Muscle of back (tissue), 3 donors: ENCODE measurements at regions not wholly inside any gene's neighbourhood (a gene's known extent, or its start where the extent isn't known, plus 50 kb on each side); places are given as distances from the start of the nearest gene placed in this dataset.

Experiments
- DNase-seq, 3 donors: peaks; one replicate each; pipeline versions ENCODE4 v3.0.0 to v3.0.0-alpha.2; 2013

DNA sequence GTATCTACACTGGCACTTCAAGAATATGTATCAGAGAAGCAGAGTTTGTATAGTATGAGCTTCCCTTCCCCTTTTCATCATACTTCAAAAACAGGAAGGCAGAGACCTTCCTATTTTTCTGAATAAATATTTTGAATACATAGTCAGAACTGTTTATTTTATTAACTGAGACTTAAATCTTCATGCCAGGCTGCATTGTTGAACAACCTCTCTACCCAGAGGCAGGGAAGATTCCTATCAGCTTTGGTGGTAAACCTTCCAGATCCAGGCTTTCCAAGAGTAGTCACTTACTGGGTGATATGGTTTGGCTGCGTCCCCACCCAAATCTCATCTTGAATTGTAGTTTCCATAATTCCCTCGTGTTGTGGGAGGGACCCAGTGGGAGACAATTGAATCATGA, 217.4 kb upstream of the ATP11B start:
- no peak for DNase-seq

DNA sequence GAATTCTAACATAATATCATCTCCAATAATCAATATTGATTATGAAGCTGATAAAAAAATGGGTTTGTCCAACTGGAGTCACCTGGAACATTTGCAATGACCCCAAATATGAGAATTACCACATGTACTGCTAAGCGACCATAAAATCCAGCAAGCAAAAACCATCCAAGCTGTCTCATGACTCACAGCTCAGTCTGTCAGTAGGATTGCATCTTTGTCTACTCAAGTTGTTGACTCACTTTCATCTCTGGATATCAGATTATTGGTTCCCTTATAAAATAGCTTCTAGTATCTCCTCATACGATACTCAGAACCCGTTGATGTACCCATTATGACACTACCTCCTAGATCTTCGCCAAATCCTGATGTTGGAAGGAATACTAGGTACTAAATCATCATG, 209.8 kb upstream of the ATP11B start:
- no peak for DNase-seq

DNA sequence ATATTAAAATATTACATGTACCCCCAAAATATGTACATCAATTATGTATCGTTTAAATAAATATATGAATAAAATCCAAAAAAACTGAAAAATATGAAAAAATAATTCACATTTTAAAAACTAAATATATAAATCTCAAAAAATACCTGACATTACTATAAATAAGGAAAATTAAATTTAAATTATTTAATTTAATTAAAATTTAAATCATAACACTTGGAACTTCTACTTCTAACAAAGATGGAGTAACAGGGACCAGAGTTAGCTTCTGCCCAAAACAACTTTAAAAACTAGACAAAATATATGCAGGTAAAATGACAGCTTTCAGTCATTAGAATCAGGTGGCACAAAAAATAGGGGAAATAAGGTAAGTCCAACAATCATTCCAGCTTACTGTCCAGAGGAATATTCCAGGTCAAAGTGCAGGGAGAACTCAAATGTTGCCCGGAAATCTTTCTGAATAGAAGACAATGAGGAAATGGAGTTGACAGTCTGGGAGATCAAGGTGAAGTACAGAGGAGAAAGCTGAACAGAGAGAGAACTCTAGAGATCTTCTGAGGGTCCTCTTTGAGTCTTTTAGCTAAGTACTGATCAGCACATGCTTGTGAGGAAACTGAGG, 207.7 kb upstream of the ATP11B start:
- no peak for DNase-seq

DNA sequence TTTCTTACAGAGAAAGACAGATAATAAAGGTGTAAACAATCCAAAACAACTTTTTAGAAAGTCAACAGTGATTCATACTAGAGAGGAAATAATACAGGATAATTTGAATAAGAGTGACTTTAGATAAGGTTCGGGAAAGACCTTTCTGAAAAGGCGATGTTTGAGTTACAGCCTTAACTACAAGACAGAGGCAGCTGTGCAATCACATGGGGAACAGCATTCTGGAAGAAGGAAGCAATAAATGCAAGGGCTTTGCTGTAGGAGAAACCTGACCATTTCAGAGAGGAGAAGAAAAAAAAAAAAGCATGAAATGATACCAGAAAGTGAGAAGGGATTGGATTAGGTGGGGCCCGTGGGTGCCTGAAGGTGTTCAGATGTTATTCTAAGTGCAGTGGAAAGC, 200.6 kb upstream of the ATP11B start:
- DNase-seq = no peak

DNA sequence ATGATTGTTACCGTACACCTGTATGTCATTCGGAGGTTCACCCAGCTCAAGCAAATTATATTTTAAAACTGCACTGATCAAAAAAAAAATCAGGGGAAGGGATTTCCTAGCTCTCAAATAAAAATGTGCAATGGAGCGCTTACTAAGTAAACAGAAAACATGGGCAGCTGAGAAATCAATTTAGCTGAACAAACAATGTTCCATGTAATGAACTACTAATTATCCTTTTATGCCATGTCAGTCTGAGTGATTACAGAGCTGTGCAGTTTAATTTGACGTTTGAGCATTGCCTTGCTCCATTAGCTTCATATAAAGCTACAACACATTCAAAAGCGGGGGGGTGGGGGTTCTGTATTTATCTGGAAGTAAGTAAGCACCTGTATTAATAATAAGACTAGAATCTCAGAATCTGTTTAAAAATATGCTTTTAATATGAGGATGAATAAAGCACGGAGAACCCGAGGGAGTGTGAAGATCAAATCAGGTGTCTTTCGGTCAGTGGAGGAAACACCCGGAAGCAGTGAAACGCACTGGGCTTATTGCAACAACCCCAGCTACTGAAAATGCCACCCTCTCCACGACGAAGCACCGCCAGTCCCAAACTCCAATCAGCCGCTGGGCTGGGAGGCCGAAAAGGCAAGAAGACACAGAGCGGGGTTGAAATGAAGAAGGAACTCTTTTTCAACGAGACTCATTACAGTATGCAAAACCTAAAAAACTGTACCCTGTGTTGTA, 196.5 kb upstream of the ATP11B start:
- DNase-seq = no peak

DNA sequence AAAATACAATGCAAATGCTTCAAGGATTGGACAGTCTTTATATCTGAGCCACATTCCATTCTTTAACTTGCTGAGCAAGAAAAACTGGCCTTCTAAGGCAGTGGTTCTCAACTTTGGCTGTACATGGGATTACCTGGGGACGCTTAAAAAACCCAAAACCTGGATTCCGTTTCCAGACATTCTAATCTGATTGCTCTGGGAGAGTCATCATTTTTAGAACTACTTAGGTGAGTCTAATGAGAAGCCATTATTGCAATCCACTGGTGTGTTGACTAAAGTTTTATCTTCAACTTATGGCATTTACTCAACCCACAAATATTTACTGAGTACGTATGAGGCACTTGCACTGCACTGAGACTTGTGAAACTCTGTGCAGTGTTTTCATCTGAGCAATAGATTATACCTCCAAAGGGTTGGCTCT, 195.7 kb upstream of the ATP11B start:
- no peak for DNase-seq

DNA sequence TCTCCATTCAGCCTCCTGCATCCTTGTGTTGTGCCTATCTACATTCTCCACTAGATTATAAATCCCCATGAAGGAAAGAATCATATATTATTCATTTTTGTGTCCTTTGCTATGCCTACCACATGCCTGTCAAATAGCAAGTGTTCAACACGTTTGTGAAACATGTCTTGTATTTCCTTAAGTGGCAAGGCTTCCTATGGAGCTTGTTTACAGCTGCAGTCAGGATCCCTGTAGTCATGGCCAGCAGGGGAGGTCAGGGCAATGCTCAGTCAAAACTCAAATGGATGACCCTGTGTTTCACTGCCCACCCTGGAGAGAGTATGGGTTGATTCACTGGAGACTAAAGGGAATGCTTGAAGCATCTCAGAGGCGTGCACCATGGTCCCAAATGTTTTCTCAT, 191.7 kb upstream of the ATP11B start:
- no peak for DNase-seq

DNA sequence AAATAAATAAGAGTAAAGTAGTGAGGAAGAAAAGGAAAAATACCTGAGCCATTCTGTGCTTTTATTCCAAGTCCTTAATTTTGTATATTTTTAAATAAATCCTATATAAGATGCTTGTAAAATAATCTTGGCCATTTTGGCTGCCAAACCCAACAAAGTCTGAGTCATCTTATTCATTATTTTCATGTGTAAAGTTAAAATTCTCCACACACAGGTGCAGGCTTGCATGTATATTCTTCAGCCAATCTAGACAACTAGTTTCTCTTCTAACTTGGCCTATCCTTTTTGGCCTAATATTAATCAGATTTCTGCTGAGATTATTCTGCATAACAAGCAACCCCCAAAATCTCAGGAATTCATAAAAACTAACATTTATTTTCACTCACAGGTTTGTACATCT, 189.8 kb upstream of the ATP11B start:
- no peak for DNase-seq

DNA sequence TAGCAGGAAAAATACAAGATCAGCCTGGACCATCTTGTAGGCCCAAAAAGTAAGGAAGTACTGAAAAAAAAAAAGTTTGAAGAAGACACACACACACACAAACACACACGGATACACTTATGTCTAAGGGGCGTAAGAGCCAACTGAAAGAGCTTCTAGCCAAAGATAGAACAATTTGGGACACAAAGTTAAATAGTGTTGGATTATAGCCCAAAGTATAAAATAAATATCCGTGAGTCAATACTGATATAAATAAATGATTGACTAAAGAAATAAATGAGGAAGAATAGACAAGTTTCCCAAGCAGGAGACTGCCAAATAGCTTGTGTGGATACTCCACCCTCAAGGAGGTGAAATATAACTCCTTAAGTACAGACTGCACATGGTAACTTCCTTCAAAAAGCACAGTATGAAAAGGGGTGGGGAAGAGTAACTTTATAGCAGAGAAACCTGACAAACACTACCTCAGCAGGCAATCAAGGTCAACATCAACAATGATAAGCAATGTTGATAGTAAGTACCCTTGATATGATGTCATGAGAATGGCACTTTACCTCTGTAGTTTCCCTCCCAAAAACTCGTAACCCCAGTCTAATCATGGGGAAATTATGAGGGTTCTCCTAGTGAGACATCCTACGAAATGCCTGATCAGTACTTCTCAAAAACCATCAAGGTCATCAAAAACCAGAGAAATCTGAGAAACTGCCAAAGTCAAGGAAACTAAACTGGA, 187.3 kb upstream of the ATP11B start:
- no peak for DNase-seq

DNA sequence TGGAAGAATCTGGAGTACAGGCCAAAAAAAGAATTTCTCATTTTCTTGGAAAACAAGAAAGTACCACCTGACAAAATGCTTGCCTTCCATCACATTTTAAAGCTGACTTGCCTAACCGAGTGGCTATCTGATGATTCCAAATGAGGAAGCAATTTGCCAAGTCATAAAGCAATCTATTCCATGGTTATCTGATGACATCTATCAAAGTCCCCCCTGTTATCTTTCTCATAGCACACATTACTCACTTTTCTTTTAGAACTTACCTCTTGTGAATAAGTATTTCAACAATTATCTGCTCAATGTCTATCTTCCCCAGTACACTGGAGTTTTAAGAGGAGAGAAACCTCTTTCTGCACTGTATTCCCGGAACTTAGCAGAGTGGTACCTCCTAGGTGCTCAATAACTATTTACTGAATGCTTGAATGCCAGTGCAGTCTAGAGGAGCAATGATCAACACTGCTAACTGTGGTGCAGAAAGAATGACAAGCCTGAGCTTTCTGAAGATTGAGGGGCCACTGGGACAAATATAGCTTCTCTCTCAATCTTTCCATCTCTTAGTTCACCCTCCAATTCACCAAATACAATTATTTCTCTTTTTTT, 186.3 kb upstream of the ATP11B start:
- DNase-seq = no peak

DNA sequence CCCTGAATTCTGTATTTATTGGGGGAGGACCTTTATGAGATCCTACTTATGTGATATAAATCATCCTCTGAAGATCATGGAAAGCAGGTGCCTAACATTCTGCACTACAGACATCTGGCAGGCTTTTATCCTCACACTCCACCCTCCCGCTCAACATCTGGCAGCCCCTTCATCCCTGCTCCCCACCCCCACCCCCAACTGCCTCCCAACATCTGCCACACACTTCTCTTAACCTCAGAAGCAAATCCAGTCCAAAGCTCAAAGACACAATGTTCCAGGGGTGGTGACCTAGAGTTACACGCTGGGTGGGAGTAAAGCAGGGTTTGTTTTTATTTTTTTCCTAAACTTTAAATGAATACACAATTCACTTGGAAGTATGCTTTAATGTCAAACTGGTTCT, 184.5 kb upstream of the ATP11B start:
- DNase-seq = peak in 2 of 3 donors; percentile 27 to 50

DNA sequence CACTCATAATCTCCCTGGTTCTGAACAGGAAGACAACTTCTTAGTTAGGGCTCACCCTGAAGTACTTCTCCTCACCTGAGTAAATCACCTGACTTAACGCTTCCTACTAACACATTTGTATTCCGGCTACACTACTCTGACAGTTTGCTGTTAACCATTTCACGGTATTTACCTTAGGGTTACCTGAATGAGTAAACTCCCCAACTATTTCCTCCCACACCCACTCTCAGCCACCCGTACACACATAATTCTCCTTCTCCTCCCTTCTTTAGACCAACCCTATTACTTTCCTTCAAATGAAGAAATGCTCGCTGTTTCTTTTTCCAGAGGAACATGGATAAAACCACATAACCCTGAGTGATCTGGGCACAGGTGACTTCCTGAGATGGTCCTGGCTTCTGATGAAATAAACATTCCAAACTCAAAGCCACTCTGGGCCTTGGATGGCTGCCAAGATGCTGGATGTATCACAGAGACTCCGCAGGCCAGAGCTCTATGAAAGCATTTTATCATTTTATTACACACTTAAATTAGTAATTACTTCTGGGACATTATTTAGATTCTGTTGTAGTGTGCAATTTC, 183.6 kb upstream of the ATP11B start:
- DNase-seq = no peak

DNA sequence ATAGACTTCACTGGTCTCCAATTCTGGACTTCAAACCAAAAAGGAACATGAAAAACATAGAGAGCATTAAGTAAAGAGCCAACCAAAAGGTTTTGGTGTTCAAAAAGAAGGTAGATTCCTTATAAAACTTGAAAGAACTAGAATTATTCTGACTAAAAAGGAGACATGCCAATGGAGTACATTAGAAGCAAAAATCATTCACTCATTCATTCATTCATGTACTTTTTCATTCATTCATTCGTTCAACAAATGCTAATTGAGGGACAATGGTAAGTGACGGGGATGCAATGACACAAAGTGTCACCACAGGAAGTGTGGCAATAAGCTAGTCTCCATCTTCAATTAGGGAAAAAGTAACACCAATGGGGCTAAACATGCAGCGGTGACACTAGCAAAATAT, 181.0 kb upstream of the ATP11B start:
- DNase-seq = no peak

DNA sequence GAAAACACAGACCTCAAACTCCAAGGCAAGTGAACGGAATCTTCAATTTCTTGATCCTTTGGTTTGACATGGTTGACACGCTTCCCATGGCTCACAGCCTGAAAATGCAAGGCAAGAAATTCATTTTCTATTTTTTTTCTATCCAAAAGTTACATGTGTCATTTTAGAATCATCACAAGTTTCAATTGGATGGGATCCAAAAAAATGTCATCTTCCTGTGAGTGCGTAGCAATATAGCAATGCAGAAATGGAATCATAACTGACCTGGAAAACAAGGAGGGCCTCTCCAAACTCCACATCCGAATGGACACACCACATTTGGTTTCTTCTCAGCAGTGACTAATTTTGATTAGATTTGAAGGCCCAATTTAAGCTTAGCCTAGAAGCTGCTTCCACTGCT, 175.8 kb upstream of the ATP11B start:
- DNase-seq = no peak

DNA sequence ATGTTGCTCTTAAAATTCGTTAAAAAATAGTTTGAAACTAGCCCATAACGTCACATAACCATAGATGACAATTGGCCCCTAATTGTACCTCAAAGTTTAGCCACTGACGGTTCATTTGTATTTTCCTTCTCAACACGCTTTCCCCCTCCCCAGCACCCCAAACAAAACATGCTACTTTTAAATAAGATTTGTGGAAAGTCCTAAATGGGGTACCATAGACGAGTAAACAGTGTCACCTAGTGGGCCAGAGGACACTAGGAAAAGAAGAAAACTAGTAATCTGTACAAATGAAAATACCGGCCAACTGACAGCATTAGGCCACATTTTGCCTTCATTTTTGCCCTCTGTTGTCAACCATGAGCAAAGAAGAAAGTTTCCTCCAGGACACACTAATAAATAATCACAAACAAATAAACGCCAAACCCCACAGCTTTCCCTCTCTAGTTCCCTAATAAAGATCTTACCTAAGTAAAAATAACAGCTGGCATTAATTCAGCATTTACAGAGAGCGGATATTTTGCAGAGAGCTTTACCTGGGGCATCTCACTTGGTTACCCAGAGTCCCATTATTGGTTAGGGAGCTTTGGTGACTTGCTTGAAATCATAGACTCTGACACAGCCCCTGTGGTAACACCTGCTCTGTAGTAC, 175.1 kb upstream of the ATP11B start:
- peak; percentile 27 to 75 (median 55) for DNase-seq

DNA sequence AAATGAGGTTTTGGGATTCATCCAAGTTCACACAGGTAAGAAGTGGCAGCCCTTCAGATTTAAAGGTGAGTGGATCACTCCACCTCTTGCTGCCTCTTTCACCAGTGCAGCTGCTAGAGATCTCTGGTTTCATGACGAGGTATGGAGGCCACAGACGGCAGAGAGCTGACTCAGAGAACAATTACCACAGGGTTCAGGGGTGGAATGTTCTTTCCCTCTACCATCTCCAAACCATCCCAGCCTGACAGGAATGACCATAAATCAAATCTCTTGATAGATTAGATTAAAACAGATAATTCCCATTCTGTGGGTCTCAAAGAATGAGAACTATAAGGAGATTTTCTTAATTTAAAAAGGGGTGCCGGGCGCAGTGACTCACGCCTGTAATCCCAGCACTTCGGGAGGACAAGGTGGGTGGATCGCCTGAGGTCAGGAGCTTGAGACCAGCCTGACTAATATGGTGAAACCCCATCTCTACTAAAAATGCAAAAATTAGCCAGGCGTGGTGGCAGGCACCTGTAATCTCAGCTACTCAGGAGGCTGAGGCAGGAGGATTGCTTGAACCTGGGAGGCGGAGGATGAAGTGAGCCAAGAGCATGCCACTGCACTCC, 174.2 kb upstream of the ATP11B start:
- no peak for DNase-seq

DNA sequence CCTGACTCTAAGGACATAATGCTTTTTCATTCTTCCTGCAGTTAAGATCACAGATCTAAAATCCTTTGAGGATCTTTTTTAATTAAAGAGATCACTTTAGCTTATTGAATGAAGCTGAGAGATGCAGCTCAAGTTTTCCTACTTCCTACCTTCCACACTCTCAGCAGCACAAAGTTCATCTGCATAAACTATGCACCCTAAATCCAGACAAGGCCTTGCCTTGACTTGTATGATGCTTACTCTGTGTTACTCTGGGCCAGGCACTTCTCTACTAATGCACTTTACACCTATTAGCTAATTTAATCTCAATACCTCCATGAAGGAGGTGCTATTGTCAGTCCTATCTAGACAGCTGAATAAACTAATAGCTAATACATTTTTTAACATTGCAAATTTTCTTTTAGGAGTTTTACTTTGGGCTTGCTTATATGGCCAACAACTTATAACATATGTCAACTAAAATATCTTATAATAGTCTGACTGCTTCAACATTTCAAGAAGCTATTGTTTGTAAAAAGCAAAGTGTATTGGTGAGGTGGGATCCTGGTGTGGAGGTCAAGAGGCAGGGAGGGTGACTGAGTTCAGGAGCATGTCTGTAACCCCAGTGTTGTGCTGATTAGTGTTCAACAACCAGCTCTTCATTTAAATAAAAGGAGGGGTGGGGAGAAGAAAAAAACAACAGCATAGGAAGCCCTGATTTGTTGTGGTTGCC, 172.4 kb upstream of the ATP11B start:
- DNase-seq = no peak

DNA sequence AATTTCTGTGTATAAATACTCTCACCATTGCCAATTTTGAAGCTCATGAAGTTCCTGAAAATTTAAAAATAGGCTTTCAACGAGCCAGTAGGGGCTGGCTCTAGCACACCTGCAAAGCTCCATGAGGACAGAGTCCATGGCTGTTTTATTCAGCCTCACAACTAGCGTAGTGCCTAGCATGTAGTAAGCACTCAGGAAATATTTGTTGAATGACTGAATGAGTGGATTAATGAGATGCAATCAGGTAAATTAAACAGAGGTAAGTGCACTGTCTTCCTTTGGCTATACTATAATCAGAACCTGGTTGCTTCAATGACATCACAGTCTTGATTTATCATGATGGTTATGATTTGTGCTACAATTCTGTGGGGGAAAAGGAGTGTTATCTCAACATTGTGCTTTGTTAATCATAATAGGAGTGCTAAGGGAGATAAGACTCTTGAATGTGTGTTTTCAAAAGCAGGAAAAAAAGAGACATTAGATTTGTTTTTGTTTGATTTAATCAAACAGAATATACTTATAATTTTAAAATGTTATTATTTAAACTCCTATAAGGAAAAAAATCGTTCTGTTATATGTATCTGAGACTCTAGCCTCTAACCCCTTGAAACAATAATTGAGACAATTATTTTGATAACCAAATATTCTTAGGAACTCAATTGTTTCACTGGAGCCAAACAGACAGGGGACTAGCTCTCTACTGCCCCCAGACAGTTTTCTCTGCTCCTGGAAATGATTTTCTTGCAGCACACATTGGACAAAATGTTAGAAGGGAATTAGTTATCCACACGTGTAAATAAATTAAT, 171.7 kb upstream of the ATP11B start:
- DNase-seq = no peak

DNA sequence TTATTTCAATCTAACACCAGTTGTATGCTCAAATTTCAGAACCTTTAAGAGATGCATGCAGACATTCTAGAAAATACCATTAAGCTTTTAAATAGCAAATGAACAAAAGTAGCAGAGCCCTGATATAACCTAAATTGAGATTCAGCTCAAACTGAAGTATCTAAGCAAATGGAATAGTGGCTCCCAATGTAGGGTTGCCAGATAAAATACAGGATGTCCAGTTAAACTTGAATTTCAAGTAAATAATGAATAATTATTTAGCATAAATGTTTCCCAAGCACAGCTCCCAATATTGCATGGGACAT, 171.1 kb upstream of the ATP11B start:
- DNase-seq = no peak
